ENCODE measurements at regions not wholly inside any gene's neighbourhood (a gene's known extent, or its start where the extent isn't known, plus 50 kb on each side); places are given as distances from the start of the nearest gene placed in this dataset.

DNA sequence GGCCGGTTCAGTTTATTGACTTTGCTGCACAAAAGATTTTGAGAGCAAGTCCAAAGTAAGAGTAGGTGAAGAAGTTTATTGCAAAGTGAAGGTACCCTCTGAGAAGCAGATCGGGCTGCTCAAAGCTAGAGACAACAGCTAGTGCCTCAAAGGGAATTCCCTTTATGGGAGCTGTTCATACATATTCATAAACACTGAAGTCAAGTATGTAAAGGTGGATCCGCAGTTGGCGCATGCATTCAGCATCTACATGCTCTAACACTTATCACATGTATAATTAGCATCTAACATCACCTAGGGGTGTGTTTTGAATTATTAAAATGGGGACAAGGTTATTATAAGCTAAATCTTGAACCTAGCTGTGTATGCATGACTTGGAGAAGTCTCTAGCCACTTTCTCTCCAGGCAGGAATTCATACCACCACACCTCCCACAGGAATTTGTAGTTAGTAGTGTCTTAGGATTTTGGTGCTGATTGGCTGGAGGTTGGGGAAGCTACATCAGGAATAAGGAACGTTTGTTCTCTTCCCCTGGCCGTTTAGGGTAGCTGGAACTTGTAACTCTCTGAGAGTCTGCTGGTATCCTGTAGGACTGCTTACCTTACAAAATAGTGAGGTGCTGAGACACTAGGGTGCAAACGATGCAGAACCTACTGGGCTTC is 1633.9 kb downstream of the GRIK2 start:
- DNase-seq (ENCODE audit: extremely low spot score, unreplicated experiment) = no peak
- H3K4me1 Mint-ChIP-seq (ENCODE audit: unreplicated experiment) = no peaks in the 10 kb centered on the region
- no peaks in the 10 kb centered on the region for H3K36me3 Mint-ChIP-seq
- H3K9me3 Mint-ChIP-seq = no peaks in the 10 kb centered on the region
- H3K27ac Mint-ChIP-seq = no peak overlapping the region
- TF ChIP-seq, protein P1, sequence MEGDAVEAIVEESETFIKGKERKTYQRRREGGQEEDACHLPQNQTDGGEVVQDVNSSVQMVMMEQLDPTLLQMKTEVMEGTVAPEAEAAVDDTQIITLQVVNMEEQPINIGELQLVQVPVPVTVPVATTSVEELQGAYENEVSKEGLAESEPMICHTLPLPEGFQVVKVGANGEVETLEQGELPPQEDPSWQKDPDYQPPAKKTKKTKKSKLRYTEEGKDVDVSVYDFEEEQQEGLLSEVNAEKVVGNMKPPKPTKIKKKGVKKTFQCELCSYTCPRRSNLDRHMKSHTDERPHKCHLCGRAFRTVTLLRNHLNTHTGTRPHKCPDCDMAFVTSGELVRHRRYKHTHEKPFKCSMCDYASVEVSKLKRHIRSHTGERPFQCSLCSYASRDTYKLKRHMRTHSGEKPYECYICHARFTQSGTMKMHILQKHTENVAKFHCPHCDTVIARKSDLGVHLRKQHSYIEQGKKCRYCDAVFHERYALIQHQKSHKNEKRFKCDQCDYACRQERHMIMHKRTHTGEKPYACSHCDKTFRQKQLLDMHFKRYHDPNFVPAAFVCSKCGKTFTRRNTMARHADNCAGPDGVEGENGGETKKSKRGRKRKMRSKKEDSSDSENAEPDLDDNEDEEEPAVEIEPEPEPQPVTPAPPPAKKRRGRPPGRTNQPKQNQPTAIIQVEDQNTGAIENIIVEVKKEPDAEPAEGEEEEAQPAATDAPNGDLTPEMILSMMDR (conservative IDR thresholded peaks at IDR 0.05) = no peak
- no peaks in the 10 kb centered on the region for H3K27me3 Mint-ChIP-seq
- H3K4me3 Mint-ChIP-seq = no peak overlapping the region

GRCh38 chr6:103018426-103018825 is 1624.9 kb downstream of the GRIK2 start:
- Mint-ChIP-seq H3K4me1 (ENCODE audit: unreplicated experiment) (no peaks in the 10 kb centered on the region), H3K27me3 (no peaks in the 10 kb centered on the region), H3K9me3 (no peaks in the 10 kb centered on the region), H3K36me3 (no peaks in the 10 kb centered on the region), H3K4me3 (no peak overlapping the region), H3K27ac (no peak overlapping the region)
- TF ChIP-seq, protein P1 (conservative IDR thresholded peaks at IDR 0.05) = no peak
- no peak for DNase-seq (ENCODE audit: extremely low spot score, unreplicated experiment)

GRCh38 chr6:103017878-103018277 is 1624.4 kb downstream of the GRIK2 start:
- no peaks in the 10 kb centered on the region for H3K27me3 Mint-ChIP-seq
- TF ChIP-seq, protein P1 (conservative IDR thresholded peaks at IDR 0.05) = no peak
- DNase-seq (ENCODE audit: extremely low spot score, unreplicated experiment) = no peak
- no peaks in the 10 kb centered on the region for H3K36me3 Mint-ChIP-seq
- H3K4me1 Mint-ChIP-seq (ENCODE audit: unreplicated experiment) = no peaks in the 10 kb centered on the region
- H3K9me3 Mint-ChIP-seq = no peaks in the 10 kb centered on the region
- H3K4me3 Mint-ChIP-seq = no peak overlapping the region
- H3K27ac Mint-ChIP-seq = no peak overlapping the region

GRCh38 chr6:103011605-103012004 is 1618.1 kb downstream of the GRIK2 start:
- Mint-ChIP-seq H3K27me3 (no peaks in the 10 kb centered on the region), H3K4me1 (ENCODE audit: unreplicated experiment) (no peaks in the 10 kb centered on the region), H3K27ac (no peak overlapping the region), H3K9me3 (no peaks in the 10 kb centered on the region), H3K36me3 (no peaks in the 10 kb centered on the region), H3K4me3 (no peak overlapping the region)
- TF ChIP-seq, protein P1 (conservative IDR thresholded peaks at IDR 0.05) = no peak
- DNase-seq (ENCODE audit: extremely low spot score, unreplicated experiment) = no peak

- Mint-ChIP-seq H3K36me3 (peaks cover 6% of the 10 kb centered on the region), H3K4me1 (ENCODE audit: unreplicated experiment) (peaks cover 13% of the 10 kb centered on the region), H3K27ac (no peak overlapping the region), H3K4me3 (no peak overlapping the region), H3K9me3 (peaks cover 11% of the 10 kb centered on the region), H3K27me3 (peaks cover 6% of the 10 kb centered on the region)
- TF ChIP-seq, protein P1 (conservative IDR thresholded peaks at IDR 0.05) = no peak
- DNase-seq (ENCODE audit: extremely low spot score, unreplicated experiment) = no peak
Observed at GRCh38 chr6:103002282-103002681, 1608.8 kb downstream of the GRIK2 start.

Measured in type B pancreatic cell (in vitro differentiated cells).